Testis (tissue), 2 donors: ENCODE measurements at regions not wholly inside any gene's neighbourhood (a gene's known extent, or its start where the extent isn't known, plus 50 kb on each side); places are given as distances from the start of the nearest gene placed in this dataset.

Source experiments
- POLR2A ChIP-seq: fragments of 450-650 bp; IDR thresholded peaks from one replicate; pipeline ENCODE4 v1.6.1; 2017; ENCODE audit warnings: antibody characterized with exemption, mild to moderate bottlenecking, moderate library complexity
- TF ChIP-seq, protein P1 (sequence below), 3 experiments: fragments of 450-650 bp in 2 of 3; fragments of 200-600 bp in 1 of 3; sonication (generic) in 1 of 3; IDR thresholded peaks; one replicate each; pipeline ENCODE4 v1.5.1; 2016 to 2019; ENCODE audit warnings: antibody characterized with exemption in 3 of 3, mild to moderate bottlenecking in 2 of 3, moderate library complexity in 1 of 3

DNA sequence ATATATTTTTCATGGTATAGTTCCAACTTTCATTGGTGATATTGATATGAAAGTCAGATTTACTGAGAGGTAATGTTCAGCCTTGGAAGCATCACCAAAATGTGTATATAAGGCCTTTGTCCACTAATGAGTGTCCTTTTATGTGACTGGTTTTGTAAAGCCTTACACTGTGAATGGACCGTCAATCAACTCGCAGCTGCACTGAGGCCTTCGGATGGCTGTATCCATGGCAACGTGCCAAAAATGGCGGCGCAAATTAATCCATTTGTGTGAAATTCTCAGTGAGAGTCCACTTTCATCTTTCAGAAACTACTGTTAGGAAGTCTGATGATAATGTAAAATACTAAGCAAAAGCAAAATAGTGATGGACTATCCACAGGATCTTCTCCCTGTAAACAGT, 131.7 kb downstream of the SPCS3 start:
- TF ChIP-seq, protein P1, sequence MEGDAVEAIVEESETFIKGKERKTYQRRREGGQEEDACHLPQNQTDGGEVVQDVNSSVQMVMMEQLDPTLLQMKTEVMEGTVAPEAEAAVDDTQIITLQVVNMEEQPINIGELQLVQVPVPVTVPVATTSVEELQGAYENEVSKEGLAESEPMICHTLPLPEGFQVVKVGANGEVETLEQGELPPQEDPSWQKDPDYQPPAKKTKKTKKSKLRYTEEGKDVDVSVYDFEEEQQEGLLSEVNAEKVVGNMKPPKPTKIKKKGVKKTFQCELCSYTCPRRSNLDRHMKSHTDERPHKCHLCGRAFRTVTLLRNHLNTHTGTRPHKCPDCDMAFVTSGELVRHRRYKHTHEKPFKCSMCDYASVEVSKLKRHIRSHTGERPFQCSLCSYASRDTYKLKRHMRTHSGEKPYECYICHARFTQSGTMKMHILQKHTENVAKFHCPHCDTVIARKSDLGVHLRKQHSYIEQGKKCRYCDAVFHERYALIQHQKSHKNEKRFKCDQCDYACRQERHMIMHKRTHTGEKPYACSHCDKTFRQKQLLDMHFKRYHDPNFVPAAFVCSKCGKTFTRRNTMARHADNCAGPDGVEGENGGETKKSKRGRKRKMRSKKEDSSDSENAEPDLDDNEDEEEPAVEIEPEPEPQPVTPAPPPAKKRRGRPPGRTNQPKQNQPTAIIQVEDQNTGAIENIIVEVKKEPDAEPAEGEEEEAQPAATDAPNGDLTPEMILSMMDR (IDR thresholded peaks at IDR 0.05) = no peak
- no peak for TF ChIP-seq POLR2A
